Superior temporal gyrus (tissue), 1 donor: ENCODE measurements at regions not wholly inside any gene's neighbourhood (a gene's known extent, or its start where the extent isn't known, plus 50 kb on each side); places are given as distances from the start of the nearest gene placed in this dataset.
"Not testable (repeated sequence)": the region's sequence is repeated elsewhere in the genome, so short reads cannot be mapped to it uniquely, and the experiment has no call there.

Source experiments
- DNase-seq: peaks from one replicate; pipeline ENCODE4 v3.0.0-alpha.2; 2016; ENCODE audit errors: extremely low spot score

GRCh38 chr18:66005831-66006588 is 255.2 kb downstream of the CDH7 start:
- DNase-seq: no peak

- not testable (repeated sequence) for DNase-seq
Measured at GRCh38 chr18:65998971-65999700, 248.3 kb downstream of the CDH7 start.

- DNase-seq: no peak
Measured at GRCh38 chr18:65995206-65995605, 244.4 kb downstream of the CDH7 start.

GRCh38 chr18:65994302-65994701 is 243.5 kb downstream of the CDH7 start:
- DNase-seq: no peak

GRCh38 chr18:65990944-65991708 is 240.3 kb downstream of the CDH7 start:
- DNase-seq: no peak

GRCh38 chr18:65990174-65990690 is 239.4 kb downstream of the CDH7 start:
- DNase-seq: no peak

- no peak for DNase-seq
Measured at GRCh38 chr18:65988972-65989371, 238.2 kb downstream of the CDH7 start.

GRCh38 chr18:65988386-65988785 is 237.6 kb downstream of the CDH7 start:
- no peak for DNase-seq

GRCh38 chr18:65983750-65984149 is 232.9 kb downstream of the CDH7 start:
- no peak for DNase-seq

GRCh38 chr18:65975536-65975935 is 224.7 kb downstream of the CDH7 start:
- DNase-seq: no peak

GRCh38 chr18:65974758-65975157 is 223.9 kb downstream of the CDH7 start:
- no peak for DNase-seq

GRCh38 chr18:65968239-65969004 is 217.6 kb downstream of the CDH7 start:
- no peak for DNase-seq

- no peak for DNase-seq
Measured at GRCh38 chr18:65955747-65956146, 204.9 kb downstream of the CDH7 start.

- DNase-seq: no peak
Measured at GRCh38 chr18:65954372-65954771, 203.6 kb downstream of the CDH7 start.

GRCh38 chr18:65946777-65947176 is 196.0 kb downstream of the CDH7 start:
- DNase-seq: no peak

- no peak for DNase-seq
Measured at GRCh38 chr18:65943268-65943667, 192.5 kb downstream of the CDH7 start.

- no peak for DNase-seq
Measured at GRCh38 chr18:65942854-65943253, 192.0 kb downstream of the CDH7 start.

GRCh38 chr18:65942104-65942503 is 191.3 kb downstream of the CDH7 start:
- no peak for DNase-seq

- DNase-seq: no peak
Measured at GRCh38 chr18:65941482-65941881, 190.7 kb downstream of the CDH7 start.
